ENCODE measurements at regions not wholly inside any gene's neighbourhood (a gene's known extent, or its start where the extent isn't known, plus 50 kb on each side); places are given as distances from the start of the nearest gene placed in this dataset.

DNA sequence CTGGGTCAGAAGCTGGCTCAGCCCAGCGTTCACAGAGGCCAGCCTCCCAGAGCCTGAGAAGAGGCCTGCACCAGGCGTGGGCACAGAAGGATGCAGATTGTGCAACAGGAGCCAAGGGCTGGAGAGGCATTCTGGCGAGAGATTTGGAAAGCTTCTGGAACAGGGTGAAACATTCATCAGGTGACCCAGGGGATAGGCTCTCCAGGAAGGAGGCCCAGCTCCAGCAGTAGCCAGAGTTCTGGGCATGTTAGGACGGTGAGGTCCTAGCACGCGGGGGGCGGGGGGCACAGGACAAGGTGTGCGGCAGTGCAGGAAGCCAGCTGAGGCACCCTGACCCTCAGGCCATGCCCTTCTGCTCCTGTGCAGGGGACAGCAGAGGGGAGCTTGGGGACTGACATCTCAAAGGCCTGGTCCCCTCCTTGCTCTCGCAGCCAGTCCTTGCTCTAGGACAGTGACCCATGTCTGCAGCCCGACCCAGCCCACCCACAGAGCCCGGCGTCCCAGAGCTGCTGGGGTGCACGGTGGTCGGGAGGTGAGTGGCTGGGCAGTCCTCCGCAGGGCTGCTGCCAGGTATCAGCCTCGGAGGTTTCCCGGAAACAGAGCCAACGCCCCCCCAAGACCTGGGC lies 111.7 kb upstream of the KLF13 start:
- intact Hi-C loops (cut with DNase I; ENCODE audit: low total_unique reads): loop anchor here (5.0 kb wide), 1 partner anchor 272 kb away; no protein-coding TSS in a partner anchor
- Histone ChIP-seq H3K36me3 (ENCODE audit: low read depth, missing control alignments) (no peaks in the 10 kb centered on the region), H3K27me3 (no peaks in the 10 kb centered on the region), H3K4me1 (peaks cover 18% of the 10 kb centered on the region), H3K9me3 (no peaks in the 10 kb centered on the region), H3K27ac (peak overlapping the region; percentile 83 to 87), H3K4me3 (peak overlapping the region; percentile 33 to 68)
- TF ChIP-seq CTCF (IDR thresholded peaks at IDR 0.05) (no peak), POLR2A (IDR thresholded peaks at IDR 0.05) (no peak)
- WGBS, 2 donors: 27 to 33% methylated on average over 8 to 18 of the region's 18 CpGs
- peak; percentile 37 for DNase-seq

DNA sequence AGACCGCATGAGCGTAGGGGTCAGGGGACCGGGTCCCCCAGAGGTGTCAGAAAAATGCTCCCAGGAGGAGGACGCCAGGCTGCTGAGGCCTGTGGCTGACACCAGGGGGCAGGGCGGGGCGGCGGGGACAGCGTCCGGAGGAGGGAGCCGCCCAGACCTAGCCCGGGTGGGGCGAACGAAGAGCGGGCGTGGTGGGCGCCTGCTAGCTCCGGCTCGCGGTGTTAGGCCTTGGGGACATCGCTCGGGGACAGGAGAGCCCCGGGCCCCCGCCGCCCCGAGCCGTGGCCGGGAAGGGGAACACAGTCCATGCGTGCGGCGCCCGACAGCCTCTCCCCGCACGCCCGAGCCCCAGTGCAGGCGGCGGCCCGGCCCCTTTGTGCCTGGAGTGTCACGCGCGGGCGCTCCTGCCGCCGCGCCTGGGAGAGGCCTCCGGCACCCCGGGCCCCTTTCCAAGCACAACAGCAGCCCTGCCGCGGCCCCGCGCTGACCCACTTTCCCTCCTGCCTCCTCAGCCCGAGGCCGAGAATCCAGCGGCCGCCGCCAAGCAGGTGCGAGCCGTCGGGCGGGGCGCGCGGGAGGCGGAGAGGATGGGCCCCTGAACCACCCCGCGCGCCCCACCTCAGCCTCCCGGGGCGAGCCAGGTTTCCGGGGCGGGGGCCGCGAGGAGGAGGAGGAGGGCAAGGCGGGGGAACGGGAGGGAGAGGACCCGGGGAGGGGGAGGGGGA lies 111.0 kb upstream of the KLF13 start:
- 1 to 14% methylated on average over 9 to 70 of the region's 75 CpGs for WGBS, 2 donors
- TF ChIP-seq CTCF (IDR thresholded peaks at IDR 0.05): peak; percentile 81 to 88 (median 81)
- no peak for TF ChIP-seq POLR2A (IDR thresholded peaks at IDR 0.05)
- peak; percentile 79 for DNase-seq
- Histone ChIP-seq H3K27ac (peak overlapping the region; percentile 83 to 87), H3K4me3 (peak overlapping the region; percentile 33 to 68), H3K4me1 (peaks cover 18% of the 10 kb centered on the region), H3K36me3 (ENCODE audit: low read depth, missing control alignments) (no peaks in the 10 kb centered on the region), H3K9me3 (no peaks in the 10 kb centered on the region), H3K27me3 (no peaks in the 10 kb centered on the region)
- intact Hi-C loops (cut with DNase I; ENCODE audit: low total_unique reads): loop anchor here (5.0 kb wide), 1 partner anchor 272 kb away; no protein-coding TSS in a partner anchor

DNA sequence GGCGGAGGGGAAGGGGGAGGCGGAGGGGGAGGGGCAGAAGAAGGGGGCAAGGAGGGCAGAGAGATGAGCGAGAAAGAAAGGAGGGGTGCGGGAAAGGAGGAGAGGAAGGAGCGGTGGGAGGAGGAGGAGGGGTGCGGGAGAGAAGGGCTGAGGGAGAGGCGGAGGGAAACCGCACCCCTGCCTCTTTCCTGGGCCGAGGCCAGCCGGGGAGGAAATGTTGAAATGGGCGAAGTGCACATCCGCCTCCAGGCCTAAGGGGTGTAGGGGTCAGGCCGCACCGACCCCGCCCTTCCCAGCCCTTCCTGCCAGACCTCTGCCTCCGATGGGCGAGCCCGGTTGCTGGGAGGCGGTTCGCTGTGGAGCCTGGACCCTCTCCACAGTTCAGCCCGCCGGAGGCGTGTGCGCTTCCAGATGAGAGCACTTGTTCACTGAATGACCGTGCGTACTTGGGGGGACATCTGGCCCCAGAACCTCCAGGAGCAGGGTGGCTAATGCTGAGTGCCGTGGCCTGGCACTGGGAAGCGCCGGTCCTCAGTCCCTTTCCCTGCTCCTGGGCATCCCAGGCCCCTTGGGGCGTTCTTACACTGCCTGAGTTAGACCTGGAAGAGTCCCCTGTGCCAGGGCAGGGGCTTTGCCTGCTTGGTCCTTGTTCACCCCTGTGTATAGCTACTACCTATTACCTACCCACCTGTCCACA lies 110.3 kb upstream of the KLF13 start:
- Histone ChIP-seq H3K4me1 (peaks cover 18% of the 10 kb centered on the region), H3K4me3 (peak overlapping the region; percentile 33 to 68), H3K27me3 (no peaks in the 10 kb centered on the region), H3K27ac (peak overlapping the region; percentile 83 to 87), H3K9me3 (no peaks in the 10 kb centered on the region), H3K36me3 (ENCODE audit: low read depth, missing control alignments) (no peaks in the 10 kb centered on the region)
- WGBS, 2 donors: 6 to 14% methylated on average over 16 to 29 of the region's 30 CpGs
- TF ChIP-seq POLR2A (IDR thresholded peaks at IDR 0.05): no peak
- no peak for TF ChIP-seq CTCF (IDR thresholded peaks at IDR 0.05)
- intact Hi-C loops (cut with DNase I; ENCODE audit: low total_unique reads): loop anchor here (5.0 kb wide), 1 partner anchor 271 kb away; no protein-coding TSS in a partner anchor
- DNase-seq: peak; percentile 81

DNA sequence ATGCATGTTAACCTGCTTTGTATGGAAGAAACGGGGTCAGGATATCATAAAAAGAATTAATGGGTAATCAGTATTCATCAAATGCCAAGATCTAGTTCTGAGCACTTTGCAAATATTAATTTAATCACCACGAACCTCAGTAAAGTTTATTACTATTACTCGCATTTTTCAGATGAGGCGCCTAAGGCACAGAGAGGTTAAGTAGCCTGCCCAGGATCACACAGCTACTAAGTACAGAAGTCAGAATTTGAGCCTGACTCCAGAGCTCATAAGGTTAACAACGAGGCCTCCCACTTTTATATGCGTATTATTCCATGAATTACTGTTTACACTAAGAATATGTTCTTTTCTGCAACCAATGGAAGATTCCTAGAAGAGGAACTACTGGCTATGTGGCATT lies 109.6 kb upstream of the KLF13 start:
- Histone ChIP-seq H3K4me3 (no peak overlapping the region), H3K4me1 (peaks cover 18% of the 10 kb centered on the region), H3K27me3 (no peaks in the 10 kb centered on the region), H3K9me3 (no peaks in the 10 kb centered on the region), H3K27ac (peak overlapping the region in 1 of 2 donors; percentile 87), H3K36me3 (ENCODE audit: low read depth, missing control alignments) (no peaks in the 10 kb centered on the region)
- WGBS, 2 donors: 79 to 85% methylated on average over 6 of the region's 6 CpGs
- TF ChIP-seq POLR2A (IDR thresholded peaks at IDR 0.05) (no peak), CTCF (IDR thresholded peaks at IDR 0.05) (no peak)
- DNase-seq: no peak
- intact Hi-C loops (cut with DNase I; ENCODE audit: low total_unique reads): loop anchor here (5.0 kb wide), 1 partner anchor 270 kb away; no protein-coding TSS in a partner anchor

All from testis (tissue), 2 donors.